ENCODE measurements at regions not wholly inside any gene's neighbourhood (a gene's known extent, or its start where the extent isn't known, plus 50 kb on each side); places are given as distances from the start of the nearest gene placed in this dataset.

- DNase-seq (ENCODE audit: low read depth, low spot score) (no peak), ATAC-seq (no peak)
- Histone ChIP-seq H3K36me3 (ENCODE audit: control insufficient read depth in 1 of 2, insufficient read depth in 2 of 2, low read length in 2 of 2) (no peaks in the 10 kb centered on the region), H3K4me1 (ENCODE audit: control insufficient read depth in 1 of 2, insufficient read depth in 2 of 2, low read length in 2 of 2) (no peaks in the 10 kb centered on the region), H2AFZ (ENCODE audit: low read depth, low read length, poor library complexity, severe bottlenecking) (no peak overlapping the region), H3K4me2 (ENCODE audit: low read length) (no peak overlapping the region), H3K9me2 (ENCODE audit: insufficient read depth) (no peaks in the 10 kb centered on the region), H4K20me1 (ENCODE audit: insufficient read depth) (no peaks in the 10 kb centered on the region), H3K27ac (ENCODE audit: low read depth, low read length) (no peak overlapping the region), H3K79me2 (ENCODE audit: insufficient read depth, low read length) (no peaks in the 10 kb centered on the region), H3K27me3 (ENCODE audit: insufficient read depth, low read length) (peaks cover 45% of the 10 kb centered on the region), H3K9me3 (ENCODE audit: control insufficient read depth in 1 of 2, insufficient read depth in 1 of 2, low read depth in 1 of 2, low read length in 2 of 2) (no peaks in the 10 kb centered on the region), H3K4me3 (replicated peaks in 1 of 2; ENCODE audit: low read depth in 1 of 2, low read length in 2 of 2) (no peak overlapping the region), H3K9ac (ENCODE audit: low read length) (no peak overlapping the region)
- intact Hi-C loops (cut with micrococcal nuclease), result no loop called here
- POLR2A ChIA-PET, result no interaction called here
- RAD21 ChIA-PET (ENCODE audit: low non-redundant PET in 1 of 2, low total read pairs in 2 of 2, uncharacterized antibody in 2 of 2, unreplicated experiment in 2 of 2), result no interaction called here
- CTCF ChIA-PET, result no interaction called here
- no TSS peak for BruUV-seq (replicated peaks)
- TF ChIP-seq SIN3A (IDR thresholded peaks at IDR 0.05; ENCODE audit: low read depth), result no peak
- no peak for TF ChIP-seq YY1 (IDR thresholded peaks at IDR 0.05; ENCODE audit: extremely low read depth, insufficient replicate concordance, low read depth, low read length)
- no peak for TF ChIP-seq ELF1 (IDR thresholded peaks at IDR 0.05; ENCODE audit: borderline replicate concordance, low read depth)
- no peak for TF ChIP-seq POLR2AphosphoS5 (IDR thresholded peaks at IDR 0.05; ENCODE audit: low read depth, low read length)
- no peak for TF ChIP-seq ZNF274 (IDR thresholded peaks at IDR 0.05; ENCODE audit: low read depth, low read length)
- TF ChIP-seq POLR2A (IDR thresholded peaks at IDR 0.05; ENCODE audit: borderline replicate concordance, extremely low read depth, insufficient read depth, insufficient read length), result no peak
- no peak for TF ChIP-seq CBX3 (IDR thresholded peaks at IDR 0.05; ENCODE audit: low read depth)
- TF ChIP-seq, protein P1, sequence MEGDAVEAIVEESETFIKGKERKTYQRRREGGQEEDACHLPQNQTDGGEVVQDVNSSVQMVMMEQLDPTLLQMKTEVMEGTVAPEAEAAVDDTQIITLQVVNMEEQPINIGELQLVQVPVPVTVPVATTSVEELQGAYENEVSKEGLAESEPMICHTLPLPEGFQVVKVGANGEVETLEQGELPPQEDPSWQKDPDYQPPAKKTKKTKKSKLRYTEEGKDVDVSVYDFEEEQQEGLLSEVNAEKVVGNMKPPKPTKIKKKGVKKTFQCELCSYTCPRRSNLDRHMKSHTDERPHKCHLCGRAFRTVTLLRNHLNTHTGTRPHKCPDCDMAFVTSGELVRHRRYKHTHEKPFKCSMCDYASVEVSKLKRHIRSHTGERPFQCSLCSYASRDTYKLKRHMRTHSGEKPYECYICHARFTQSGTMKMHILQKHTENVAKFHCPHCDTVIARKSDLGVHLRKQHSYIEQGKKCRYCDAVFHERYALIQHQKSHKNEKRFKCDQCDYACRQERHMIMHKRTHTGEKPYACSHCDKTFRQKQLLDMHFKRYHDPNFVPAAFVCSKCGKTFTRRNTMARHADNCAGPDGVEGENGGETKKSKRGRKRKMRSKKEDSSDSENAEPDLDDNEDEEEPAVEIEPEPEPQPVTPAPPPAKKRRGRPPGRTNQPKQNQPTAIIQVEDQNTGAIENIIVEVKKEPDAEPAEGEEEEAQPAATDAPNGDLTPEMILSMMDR (IDR thresholded peaks at IDR 0.05 in 2 of 3, conservative IDR thresholded peaks at IDR 0.05 in 1 of 3; ENCODE audit: borderline replicate concordance in 1 of 3, insufficient read depth in 1 of 3, low read depth in 2 of 3, low read length in 2 of 3), result no peak
- no peak for TF ChIP-seq ATF3 (IDR thresholded peaks at IDR 0.05)
- TF ChIP-seq FOSL1 (IDR thresholded peaks at IDR 0.05; ENCODE audit: low read depth), result no peak
- TF ChIP-seq ZFX (IDR thresholded peaks at IDR 0.05), result no peak
- no peak for TF ChIP-seq EZH2phosphoT487 (IDR thresholded peaks at IDR 0.05; ENCODE audit: borderline replicate concordance)
- no peak for TF ChIP-seq JUND (IDR thresholded peaks at IDR 0.05)
These were observed 116.6 kb upstream of the GAS1 start for GRCh38 chr9:87063871-87064270.

Measured in HCT116 (cell line).